ENCODE measurements at regions not wholly inside any gene's neighbourhood (a gene's known extent, or its start where the extent isn't known, plus 50 kb on each side); places are given as distances from the start of the nearest gene placed in this dataset.

DNA sequence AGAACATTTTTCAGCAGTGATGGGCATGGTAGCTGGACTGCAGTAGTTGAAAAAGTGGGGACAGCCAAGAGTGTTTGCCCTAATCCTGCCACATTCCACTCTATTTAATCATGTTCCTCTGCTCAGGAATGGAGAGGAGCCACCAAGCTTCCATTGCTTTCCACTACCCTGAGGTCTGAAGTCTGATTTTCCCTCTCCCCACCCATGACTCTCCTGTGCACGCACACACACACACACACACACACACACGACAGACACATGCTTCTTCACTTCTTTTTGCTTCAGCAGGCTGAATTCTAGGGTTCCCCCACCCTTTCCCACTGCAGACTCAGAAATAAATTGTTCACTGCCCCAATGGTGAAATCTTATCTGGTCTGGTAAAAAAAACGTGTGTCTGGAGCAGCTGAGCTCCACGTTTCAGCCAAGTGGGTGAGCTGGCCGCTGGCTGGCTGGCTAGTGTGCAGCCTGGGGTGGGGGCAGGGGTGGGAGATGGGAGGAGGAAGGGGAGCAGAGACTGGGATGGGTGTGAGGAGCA lies 142.7 kb upstream of the NALF2 start:
- DNase-seq (ENCODE audit: low read depth): no peak
- Histone ChIP-seq H3K4me3 (ENCODE audit: low read depth, low read length) (no peak overlapping the region), H3K27me3 (ENCODE audit: control insufficient read depth, insufficient read depth, low read length) (no peaks in the 10 kb centered on the region), H3K36me3 (ENCODE audit: control insufficient read depth, insufficient read depth, low read length) (no peaks in the 10 kb centered on the region)
- TF ChIP-seq, protein P1, sequence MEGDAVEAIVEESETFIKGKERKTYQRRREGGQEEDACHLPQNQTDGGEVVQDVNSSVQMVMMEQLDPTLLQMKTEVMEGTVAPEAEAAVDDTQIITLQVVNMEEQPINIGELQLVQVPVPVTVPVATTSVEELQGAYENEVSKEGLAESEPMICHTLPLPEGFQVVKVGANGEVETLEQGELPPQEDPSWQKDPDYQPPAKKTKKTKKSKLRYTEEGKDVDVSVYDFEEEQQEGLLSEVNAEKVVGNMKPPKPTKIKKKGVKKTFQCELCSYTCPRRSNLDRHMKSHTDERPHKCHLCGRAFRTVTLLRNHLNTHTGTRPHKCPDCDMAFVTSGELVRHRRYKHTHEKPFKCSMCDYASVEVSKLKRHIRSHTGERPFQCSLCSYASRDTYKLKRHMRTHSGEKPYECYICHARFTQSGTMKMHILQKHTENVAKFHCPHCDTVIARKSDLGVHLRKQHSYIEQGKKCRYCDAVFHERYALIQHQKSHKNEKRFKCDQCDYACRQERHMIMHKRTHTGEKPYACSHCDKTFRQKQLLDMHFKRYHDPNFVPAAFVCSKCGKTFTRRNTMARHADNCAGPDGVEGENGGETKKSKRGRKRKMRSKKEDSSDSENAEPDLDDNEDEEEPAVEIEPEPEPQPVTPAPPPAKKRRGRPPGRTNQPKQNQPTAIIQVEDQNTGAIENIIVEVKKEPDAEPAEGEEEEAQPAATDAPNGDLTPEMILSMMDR (IDR thresholded peaks at IDR 0.05; ENCODE audit: insufficient read depth, low read depth, low read length): no peak
- ChIA-PET POLR2A (interaction anchor here (0.7 kb wide), 1 partner anchor 534 kb away, joined by 9 read pairs; no protein-coding TSS in a partner anchor), CTCF (interaction anchor here (0.8 to 3.3 kb wide), 2 partner anchors 26 to 539 kb away, joined by 4 to 18 read pairs; no protein-coding TSS in a partner anchor)

DNA sequence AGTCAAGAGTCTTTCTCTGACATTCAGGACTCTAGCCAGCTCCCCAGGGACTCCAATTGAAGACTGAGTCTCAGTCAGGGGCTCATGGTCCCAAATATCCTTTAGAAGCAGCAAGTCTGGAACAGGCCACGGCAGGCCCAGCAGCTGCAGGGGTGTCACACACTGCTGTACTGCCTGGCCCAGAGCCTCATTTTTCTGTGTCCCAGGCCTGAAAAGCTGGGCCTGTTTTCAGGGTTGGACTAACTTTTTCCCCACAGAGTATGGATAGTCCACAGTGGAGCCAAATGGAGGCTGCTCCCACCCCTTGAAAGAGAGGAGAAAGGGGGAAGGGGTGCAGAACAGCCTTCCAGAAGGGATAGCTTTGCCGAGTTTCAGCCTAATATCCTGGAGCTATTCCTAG lies 146.8 kb upstream of the NALF2 start:
- Histone ChIP-seq H3K36me3 (ENCODE audit: control insufficient read depth, insufficient read depth, low read length) (no peaks in the 10 kb centered on the region), H3K4me3 (ENCODE audit: low read depth, low read length) (no peak overlapping the region), H3K27me3 (ENCODE audit: control insufficient read depth, insufficient read depth, low read length) (no peaks in the 10 kb centered on the region)
- CTCF ChIA-PET: no interaction called here
- TF ChIP-seq, protein P1 (IDR thresholded peaks at IDR 0.05; ENCODE audit: insufficient read depth, low read depth, low read length): no peak
- no peak for DNase-seq (ENCODE audit: low read depth)
- POLR2A ChIA-PET: no interaction called here

DNA sequence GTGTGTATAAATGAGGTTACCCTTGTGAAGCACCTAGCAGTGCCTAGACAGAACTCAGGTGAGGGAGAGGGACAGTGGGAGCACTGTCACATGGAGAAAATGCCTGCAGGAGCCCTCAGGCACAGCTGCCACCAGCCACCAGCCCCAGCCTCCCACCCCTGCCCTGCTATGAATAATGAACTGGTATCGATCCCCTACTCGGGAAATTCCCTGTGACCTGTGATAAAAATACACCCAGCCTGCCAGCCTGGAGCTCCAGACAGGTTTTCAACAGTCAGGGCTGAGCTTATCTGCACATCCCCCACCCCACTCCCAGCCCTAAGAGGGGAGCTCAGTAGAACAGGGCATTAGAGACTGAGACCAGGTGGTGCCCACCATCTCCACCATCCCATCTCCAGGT lies 159.6 kb upstream of the PJA1 start:
- POLR2A ChIA-PET: no interaction called here
- Histone ChIP-seq H3K36me3 (ENCODE audit: control insufficient read depth, insufficient read depth, low read length) (no peaks in the 10 kb centered on the region), H3K4me3 (ENCODE audit: low read depth, low read length) (no peak overlapping the region), H3K27me3 (ENCODE audit: control insufficient read depth, insufficient read depth, low read length) (no peaks in the 10 kb centered on the region)
- no peak for DNase-seq (ENCODE audit: low read depth)
- TF ChIP-seq, protein P1 (IDR thresholded peaks at IDR 0.05; ENCODE audit: insufficient read depth, low read depth, low read length): no peak
- CTCF ChIA-PET: no interaction called here

DNA sequence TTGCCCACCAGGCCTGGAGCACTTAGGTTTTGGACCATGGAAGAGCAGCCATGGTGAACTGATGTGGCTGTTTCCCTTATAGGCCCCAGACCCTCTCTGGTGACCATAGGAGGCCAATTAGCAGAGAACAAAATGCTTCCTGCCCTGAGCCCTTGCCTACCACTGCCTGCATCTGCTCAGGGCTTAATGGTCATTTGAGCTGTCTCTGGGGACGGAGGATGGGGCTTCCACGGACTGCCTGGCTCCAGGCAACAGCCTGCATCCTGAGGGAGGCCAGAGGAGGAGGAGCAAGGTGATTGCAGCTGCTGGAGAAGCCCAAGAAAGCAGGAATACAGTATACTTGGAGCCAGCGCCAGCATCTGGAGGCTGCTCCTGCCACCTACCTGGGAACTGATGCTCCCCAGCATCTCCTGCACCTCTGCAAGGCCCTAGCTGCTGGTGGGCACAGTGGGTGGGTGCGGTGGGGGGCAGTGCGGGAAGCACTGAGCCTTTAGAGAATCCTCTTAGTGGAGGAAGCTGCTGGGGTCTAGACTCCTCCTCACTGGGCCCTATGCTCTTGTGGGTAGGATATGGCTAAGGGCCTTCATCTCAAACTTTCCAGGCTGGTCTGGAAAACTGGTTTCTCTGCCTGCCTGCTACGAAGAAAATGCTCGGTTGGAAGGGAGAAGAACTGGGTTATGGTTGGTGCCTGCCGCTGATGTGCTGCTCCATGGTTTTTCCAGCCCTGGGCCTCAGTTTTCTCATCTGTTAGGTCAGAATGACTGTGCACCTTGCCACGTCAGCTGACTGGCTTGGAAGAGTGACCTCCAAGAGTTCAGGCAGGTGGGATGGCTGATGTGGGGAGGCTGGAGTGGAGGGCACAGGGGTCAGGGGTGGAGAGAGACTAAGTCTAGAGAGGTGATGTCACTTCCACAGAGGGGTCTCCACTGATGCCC lies 158.8 kb upstream of the PJA1 start:
- CTCF ChIA-PET: no interaction called here
- Histone ChIP-seq H3K4me3 (ENCODE audit: low read depth, low read length) (no peak overlapping the region), H3K27me3 (ENCODE audit: control insufficient read depth, insufficient read depth, low read length) (no peaks in the 10 kb centered on the region), H3K36me3 (ENCODE audit: control insufficient read depth, insufficient read depth, low read length) (no peaks in the 10 kb centered on the region)
- TF ChIP-seq, protein P1 (IDR thresholded peaks at IDR 0.05; ENCODE audit: insufficient read depth, low read depth, low read length): no peak
- POLR2A ChIA-PET: no interaction called here
- DNase-seq (ENCODE audit: low read depth): no peak

DNA sequence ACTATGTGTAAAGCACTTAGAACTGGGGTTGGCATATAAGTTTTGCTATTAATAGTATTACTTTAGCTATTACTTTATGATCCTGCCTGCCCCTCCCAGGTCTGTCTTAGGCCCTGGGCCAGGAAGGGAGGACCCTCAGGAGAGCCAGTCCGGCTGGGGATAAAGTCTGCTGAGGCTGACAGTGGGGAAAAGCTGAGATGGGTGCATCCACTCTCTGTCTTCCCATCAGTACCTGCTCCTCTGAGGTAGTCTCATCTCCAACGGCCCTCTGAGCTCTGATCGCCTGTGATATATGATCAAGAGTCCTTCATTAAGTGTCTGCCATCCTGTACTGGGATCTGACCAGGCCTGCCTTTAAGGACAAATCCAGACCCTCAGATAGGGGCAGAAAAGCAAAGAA lies 156.5 kb upstream of the PJA1 start:
- TF ChIP-seq, protein P1 (IDR thresholded peaks at IDR 0.05; ENCODE audit: insufficient read depth, low read depth, low read length): no peak
- ChIA-PET POLR2A (no interaction called here), CTCF (interaction anchor here (0.8 kb wide), 1 partner anchor 18 kb away, joined by 3 read pairs; no protein-coding TSS in a partner anchor)
- H3K27me3 ChIP-seq (ENCODE audit: control insufficient read depth, insufficient read depth, low read length): no peaks in the 10 kb centered on the region
- no peak for DNase-seq (ENCODE audit: low read depth)
- H3K36me3 ChIP-seq (ENCODE audit: control insufficient read depth, insufficient read depth, low read length): no peaks in the 10 kb centered on the region
- H3K4me3 ChIP-seq (ENCODE audit: low read depth, low read length): no peak overlapping the region

All from BJ (cell line).